ENCODE measurements at regions not wholly inside any gene's neighbourhood (a gene's known extent, or its start where the extent isn't known, plus 50 kb on each side); places are given as distances from the start of the nearest gene placed in this dataset.

GRCh38 chr10:6833458-6834011 lies 253.5 kb upstream of the PRKCQ start:
- TF ChIP-seq POLR2A (IDR thresholded peaks at IDR 0.05) (no peak), CTCF (IDR thresholded peaks at IDR 0.05) (no peak)
